HCEC 1CT (cell line): ENCODE measurements at regions not wholly inside any gene's neighbourhood (a gene's known extent, or its start where the extent isn't known, plus 50 kb on each side); places are given as distances from the start of the nearest gene placed in this dataset.

Source experiments
- DNase-seq: peaks from one replicate; pipeline ENCODE4 v3.0.0-alpha.2; 2017

DNA sequence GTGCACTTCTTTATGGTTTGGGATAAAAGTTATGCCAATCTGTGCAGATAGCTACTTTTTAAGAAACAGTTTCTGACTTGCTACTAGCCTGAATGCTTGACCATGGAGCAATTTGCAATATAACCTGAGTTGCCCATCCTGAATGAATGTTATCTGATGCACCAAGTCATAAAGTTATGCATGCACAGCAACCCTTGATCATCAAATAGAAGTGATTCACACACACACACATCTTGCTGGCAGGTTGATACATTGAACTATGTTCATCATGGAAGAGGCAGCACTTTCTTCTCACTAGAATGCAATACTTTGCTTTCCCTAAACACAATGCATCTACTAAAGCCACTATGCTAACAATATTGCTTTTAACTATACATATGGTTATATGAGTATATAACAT is 311.5 kb downstream of the RFC3 start:
- no peak for DNase-seq

DNA sequence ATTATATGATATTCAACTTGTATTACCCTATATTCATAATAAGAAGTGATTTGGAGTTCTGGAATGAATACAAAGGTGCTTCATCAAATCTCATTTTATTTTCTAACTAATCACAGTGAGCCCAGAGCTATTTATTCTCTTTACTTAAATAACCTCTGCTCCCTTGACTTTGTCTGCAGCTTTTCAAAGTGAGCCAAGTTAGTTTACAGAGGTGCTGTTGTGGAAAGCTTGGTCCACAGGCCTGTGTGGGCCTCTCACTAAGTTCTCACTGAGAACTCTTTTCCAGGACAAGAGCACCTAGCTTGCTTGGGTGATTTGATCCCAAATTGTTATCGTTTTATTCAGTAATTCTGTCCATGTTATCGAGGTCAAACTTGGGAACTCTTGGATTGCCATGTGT is 319.3 kb downstream of the RFC3 start:
- no peak for DNase-seq

DNA sequence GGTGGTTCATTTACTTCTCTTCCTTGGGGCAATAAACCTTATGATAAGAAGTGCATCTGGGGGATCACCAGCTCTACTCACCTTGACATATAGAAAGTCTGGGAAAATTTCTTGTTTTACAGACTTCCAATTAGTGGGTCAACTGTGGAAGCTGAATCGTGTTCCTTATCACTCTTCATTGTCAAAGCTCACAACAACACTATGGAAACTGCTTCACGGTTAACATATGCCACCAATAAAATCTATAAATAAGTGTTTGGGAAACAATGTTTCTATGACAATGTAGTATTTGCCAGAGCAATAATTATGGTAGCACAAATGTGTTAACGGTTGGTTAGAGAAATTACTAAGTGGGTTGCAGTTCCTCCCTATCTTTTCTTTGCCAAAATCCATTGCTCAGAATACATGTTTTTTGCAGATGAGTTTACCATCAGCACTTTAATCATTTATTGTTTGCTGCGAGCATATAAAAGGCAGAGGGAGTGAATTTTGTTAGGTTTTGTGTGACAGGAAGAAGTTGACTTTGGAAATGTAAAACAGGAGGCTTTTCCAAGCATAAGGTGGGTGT is 321.8 kb downstream of the RFC3 start:
- DNase-seq = no peak

DNA sequence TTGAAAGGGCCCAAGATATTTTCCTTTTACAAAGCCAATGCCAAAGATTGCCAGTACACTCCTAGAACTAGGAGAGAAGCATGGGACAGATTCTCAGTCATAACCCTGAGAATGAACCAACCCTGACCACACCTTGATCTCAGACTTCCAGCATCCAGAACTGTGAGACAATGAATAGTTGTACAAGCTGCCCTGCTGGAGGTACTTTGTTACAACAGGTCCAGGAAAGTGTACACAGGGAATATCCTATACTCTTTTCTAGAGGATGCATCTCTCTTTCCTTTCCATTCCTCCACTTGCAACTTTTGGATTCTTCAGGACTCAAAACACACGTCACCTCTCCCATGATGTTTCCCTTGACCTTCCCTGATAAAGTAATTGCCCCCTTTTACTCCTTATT is 325.7 kb downstream of the RFC3 start:
- no peak for DNase-seq

DNA sequence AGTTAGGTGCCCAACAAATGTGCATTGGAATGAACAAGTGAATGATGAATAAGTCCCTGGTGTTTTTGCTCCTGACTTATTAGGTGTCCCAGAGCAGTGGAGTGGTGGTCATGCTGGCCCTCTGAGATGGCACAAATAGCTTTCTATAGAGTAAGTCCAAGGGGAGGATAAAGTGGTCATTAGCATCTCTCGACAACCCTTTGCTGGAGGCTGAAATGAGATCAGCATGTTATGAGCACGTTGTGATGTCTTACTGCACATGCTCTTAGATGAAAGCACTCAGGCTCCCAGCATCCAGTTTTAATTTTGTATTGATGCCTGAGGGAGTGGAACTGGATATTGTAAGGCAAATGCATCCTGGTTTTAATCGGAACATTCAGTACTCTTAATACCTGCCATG is 326.2 kb downstream of the RFC3 start:
- no peak for DNase-seq

DNA sequence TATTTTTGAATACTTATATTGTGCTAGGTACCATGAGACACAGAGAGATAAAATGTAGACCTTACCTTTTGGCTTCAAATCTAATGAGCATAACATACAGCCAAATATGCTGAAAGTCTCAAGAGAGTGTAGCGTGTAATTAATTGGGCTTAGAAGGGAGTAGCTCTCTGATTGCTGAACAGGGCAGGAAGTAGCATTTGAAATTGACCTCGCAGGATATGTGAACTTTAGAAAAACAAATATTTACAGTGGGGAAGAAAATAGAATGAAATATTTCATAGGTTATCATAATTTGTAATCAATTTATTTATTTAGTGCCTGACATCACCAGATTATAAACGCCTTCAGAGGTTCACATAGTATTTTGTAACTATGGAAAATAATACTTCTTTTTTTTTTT is 327.1 kb downstream of the RFC3 start:
- DNase-seq = no peak

DNA sequence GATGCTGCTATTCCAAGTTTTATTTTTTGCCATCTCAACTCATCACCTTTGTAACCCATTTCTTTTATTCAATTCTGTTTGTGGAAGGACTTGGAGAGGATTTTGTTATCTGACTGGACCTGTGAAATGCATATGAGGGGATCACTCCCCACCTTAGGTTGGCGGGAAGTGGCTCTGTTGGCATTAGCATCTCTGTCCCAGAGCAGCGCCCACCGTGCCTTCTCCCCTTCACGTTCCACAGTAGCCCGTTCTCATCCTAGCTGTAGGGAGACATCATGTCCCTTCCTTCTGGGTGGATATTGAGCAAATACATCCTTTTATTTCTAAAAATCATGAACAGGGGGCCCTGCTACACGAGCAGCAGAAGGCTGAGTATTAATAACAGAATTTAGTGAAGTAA is 330.4 kb downstream of the RFC3 start:
- no peak for DNase-seq

DNA sequence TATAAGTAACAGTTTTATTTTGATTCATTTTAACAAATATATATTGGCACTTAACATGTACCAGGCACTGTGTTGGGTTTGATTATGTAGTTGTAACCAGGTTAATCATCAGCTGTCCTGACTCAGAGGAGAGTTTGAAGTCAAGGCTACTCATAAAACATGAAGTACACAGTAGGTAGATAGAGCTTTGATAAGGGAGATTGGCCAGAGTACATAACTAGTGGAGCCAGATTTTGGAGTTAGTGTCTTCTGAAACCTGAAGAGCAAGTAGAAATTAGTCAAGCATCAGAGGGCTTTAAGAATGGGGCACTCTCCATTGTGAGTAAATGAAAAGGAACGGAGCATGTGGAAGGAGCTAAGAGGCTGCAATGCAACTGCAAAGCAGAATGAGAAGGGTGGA is 333.9 kb downstream of the RFC3 start:
- no peak for DNase-seq

DNA sequence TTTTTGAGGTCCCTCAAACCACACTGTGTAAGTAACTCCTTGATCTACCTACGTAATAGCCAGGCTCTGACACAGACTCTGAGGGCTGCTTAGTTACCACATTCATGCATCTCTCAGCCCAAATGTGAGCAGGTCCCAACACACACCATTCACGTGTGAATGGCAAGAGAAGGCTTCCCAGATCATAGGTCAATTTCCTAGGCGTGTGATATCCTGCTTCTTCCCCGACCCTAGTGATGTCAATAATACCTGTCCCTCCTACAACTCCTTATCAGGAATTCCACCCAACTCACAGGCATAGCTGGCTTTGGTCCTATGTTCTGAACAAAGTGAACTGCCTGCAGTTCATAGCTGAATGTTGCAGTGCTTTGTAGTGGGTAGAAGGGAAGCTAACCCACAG is 334.5 kb downstream of the RFC3 start:
- DNase-seq = no peak

DNA sequence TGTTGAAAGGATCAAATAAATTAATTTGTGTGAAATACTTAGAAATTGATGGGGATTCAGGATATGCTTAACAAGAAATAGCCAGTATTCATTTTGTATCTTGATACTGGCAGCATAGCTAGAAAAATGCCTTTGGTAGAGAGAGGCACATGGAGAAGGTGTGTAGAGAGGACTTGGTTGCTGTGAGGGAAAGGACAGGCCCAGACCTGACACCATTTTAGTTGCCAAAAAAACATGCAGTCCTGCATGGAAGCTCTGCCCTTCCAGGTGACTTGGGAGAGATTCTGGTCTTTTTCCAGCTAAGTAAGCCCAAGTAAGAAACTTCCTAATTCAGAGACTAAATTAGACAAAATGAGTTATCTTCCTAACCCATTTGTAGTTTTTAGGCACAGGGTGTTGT is 335.0 kb downstream of the RFC3 start:
- no peak for DNase-seq

DNA sequence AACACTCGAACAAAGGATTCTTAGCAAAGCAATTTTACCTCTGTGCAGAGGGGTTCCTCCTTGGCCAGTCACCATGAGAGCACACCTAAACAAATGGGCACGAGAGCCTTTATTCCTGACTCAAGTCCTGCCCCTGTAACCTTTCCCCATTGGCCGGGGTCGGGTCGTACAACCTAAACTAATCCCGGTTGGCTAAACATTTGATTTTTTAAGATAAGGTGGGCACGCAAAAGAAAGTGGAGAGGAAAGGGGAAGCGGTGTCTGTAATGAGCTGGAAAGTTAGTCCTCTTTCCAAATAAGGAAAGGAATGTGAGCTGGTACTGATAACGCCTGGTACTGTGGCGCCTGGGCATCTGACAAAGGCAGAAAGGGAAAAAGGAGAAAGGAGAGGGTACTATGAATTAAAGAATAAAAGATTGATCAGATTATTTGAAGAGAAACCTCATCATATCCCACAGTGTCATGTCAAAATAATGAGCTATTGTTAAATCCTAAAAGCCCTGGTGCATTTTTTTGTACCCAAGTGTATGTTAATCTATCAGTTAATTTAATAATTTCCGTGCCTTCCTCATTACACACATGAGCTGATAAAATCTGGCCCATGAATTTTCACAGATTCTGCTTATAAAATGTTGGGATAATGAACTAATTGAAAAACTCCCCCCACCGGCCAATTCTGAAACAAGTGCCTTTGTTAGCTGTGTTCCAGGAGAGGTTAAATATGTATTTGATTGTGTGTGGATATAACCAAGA is 335.7 kb downstream of the RFC3 start:
- DNase-seq = no peak

DNA sequence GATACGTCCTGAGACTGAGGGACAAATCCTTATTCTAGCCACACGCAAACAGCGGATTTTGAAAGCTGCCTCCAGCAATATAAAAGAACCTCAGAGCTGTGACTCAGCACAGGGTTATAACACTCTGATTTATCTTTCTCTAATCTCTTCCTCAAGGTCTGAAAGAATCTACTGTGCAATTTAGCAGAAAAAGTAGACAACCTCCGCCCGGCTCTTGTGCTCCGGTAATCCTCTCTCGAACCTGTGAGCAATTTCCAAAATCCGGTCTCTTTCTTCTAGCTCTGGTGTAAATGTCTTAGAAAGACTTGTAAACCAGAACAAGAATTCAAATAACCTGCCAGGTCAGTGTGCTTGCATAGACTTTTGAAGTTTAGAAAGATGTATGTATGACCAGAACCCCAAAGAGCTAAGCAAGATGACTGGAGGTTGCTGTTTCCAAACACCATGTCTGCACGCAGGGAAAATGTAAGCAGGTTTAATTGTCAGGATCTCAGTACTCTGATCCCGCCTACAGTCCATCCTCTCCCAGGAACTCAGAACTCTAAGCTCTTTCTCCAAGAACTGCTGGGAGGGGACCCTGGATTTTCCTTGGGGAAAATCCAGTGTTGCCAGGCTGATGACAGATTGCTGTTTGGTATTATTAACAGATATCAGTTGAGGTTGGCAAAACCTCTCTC is 338.1 kb downstream of the RFC3 start:
- no peak for DNase-seq

DNA sequence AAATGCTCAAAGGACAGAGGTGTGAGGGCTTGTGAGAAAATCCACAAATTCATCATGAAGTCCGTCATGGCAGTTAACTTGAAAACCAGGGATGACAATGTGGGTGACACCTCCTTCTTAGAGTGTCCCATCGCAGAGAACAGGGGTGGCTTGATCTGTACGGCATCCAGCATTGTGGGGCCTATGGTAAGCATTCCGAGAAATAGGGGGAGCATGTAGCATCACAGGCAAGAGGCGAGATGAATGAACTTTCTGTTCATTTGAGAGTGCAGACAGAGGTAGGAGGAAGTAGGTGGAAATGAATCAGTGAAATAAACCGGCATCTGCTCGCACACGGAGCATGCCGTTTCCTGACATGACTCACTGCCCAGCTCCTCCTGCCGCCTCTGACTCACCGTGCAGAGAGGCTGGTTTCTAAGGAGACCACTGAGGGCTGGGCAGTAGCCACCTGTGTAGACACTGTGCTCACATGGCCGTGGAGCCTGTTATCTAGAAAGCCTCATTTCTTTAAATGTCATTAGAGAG is 339.0 kb downstream of the RFC3 start:
- peak; percentile 68 for DNase-seq

DNA sequence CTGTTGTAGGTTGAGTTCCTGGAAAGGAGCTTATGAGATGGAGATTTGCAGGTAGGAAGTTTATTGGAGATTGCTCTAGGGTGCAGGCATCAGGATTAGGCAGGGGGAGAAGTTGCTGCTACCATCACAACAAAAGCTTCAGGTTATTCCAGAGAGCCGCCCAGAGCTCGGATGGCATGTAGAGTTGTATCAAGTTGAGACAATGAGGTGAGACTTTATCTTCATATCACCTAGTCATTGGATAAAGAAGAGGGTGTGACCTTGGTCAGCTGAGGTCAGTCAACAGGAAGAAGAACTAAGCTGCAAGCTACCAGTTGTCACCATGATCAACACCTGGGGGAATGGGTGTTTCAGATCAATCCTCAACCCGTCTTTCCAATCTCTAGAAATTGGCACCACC is 342.0 kb downstream of the RFC3 start:
- DNase-seq = no peak

DNA sequence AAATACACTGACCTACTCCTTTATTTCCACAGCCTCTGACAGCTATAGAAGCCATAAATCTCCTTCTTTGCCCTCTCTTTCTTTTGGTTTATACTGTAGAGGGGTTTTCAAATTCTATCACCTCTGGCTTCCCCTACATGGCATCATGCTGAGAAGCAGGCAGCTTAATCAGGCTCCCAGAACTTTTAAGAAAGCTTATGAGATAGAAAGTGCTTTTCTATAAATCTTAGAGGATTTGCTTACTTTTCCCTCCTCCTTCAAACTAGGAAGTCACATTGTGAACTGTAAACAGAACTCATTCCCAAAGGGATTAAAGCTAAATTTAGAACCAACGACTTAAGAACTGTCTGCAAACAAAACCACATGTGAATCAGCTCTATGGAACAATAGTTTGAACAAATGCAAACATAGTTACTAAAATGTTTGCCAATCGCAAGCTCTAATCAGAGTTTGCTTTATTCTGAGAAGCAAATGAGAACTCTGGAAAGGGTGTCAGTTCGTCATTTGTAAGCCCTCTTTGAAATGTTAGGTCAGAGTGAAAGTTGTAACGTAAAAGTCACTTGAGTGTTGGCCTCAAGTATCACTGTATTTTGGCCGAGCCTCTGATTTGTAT is 344.1 kb downstream of the RFC3 start:
- DNase-seq = no peak

DNA sequence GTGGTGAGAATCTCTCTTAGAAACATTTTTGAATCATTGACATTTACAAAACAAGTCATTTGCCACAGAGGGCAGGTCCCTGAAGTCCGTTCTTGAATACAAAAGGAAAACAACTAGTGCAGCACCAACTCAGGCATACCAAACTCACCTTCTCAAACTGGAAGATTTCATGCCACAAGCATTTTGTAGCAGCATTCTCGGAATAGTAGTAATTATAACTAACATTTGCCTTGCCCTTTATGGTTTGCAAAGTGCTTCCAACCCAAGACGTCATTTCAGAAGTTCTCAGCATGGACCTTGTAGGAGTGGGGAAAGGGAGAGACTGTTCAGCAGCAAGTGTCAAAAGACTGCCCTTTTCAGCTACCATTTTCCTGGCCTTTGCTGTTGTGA is 344.6 kb downstream of the RFC3 start:
- no peak for DNase-seq

DNA sequence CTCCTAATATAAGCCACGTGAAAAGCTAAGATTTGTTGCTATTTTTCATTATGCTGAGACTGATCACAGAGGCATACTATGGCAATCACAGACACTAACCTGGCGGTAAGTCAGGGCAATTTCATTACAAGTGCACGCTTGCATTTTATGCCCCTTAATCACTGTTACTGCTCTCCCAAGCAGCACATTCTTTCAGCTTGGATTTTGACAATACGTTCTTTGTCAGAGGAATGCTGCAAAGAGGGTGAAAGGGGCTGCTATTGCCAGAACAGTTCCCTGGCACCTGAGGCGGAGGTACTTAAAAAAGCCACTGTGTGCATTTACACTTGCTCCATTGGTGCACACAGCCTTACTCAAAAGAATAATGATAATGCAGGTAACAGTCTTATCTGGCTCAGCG is 346.6 kb downstream of the RFC3 start:
- DNase-seq = no peak

DNA sequence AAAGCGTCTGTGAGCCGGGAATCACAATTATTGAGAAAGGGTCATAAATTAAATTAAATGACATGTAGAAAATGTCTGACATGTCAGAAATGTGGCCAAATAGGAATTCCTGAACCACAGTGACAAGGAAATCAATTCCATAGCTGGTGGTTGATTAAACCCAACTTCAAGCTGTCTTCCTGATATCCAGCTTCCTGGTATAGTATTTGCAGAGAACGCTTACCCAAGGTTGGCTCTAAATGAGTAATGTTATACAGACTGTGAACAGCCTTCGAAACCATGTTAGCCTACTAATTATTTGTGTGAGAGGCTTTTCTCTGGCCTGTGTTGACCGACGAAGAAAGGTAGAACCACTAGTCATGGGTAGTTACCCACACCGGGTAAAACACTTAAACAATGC is 347.2 kb downstream of the RFC3 start:
- DNase-seq = no peak

DNA sequence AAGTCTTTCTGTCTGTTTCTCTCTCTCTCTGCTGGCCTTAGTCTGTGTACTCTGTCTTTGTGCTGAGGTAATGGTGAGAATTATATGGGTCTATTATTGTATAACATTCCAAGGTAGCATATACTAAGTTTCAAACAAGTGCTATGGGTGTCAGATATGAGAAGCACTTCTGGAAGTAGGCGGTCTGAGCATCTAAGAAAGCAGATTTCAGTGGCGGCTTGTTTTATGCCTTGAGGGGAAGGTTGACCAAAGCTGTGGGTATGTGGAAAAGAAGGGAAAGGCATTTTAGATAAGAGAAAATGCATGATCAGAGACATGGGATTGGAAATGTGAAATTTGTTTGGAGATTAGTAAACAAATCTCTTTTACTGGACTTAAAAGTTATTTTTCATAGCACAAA is 348.5 kb downstream of the RFC3 start:
- DNase-seq = no peak

DNA sequence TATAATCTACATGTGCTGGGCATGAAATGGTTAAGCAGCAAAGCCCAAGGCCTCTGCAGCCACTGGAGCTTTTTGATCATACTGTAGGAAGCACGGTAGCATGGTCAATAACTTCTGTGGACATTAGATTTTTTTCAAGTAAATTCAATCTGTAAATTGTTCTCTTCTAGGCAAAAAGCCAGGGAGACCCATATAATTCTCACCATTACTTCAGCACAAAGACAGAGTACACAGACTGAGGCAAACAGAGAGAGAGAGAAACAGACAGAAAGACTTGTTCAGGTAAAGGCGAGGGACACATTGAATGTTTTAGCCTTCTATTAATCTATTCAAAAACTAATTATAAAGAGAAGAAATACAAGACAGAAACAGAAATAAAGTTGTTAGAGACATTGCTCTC is 349.4 kb downstream of the RFC3 start:
- no peak for DNase-seq

DNA sequence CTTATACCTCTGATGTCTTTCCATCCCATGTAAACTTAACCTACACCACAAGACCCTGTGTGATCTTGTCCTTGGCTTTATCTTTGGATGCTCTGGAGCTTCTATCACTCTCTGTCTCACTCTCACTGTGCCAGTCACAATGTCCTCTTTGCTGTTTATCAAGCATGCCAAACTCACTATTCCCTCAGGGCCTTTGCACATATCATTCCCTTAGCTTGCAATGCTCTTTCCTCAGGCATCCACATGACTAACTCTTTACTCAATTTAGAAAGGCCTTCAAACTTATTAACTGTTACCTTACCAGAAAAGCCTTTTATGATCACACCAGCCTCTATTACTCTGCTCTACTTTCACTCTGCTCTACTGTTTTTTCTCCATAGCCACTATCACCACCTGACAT is 354.1 kb downstream of the RFC3 start:
- DNase-seq = no peak

DNA sequence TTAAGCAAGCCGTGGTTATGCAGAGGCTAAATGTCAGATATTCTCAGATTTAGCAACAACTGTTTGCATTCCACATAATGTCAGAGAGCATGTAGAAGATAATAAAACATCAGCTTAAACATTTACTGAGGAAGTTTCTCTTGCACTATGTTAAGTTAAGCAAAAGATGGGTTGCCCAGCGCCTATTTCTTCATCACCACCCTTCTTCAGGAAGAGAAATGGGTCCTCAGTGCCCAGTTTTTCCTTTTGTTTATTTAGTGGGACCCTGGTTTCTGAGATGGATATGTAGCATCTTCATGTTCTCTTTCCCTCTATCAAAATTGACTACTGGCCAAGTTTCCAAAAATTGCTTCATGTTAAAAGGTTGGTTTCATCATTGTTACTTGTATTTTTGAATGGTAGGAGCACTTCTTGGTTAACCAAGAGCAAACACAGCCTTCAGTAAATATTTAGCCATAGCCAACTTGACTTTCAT is 356.8 kb downstream of the RFC3 start:
- DNase-seq = no peak

DNA sequence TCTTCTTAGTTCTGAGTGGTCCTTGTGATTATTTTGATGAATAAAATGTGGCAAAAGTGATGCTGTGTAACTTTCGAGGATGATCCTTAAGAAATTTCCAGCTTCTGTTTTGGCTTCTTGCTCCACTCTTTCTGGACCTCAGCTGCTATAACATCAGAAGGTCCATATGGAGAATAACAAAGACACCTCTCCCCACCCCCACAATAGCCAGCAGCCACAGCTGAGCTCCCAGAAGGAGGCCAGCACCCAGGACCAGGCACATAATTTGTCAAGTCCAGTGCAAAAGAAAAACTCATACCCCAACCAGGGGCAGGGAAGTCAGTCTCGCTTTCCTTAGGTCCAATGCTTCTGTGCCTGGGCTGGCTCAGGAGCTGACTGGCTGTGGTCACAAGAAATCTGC is 357.6 kb downstream of the RFC3 start:
- no peak for DNase-seq

DNA sequence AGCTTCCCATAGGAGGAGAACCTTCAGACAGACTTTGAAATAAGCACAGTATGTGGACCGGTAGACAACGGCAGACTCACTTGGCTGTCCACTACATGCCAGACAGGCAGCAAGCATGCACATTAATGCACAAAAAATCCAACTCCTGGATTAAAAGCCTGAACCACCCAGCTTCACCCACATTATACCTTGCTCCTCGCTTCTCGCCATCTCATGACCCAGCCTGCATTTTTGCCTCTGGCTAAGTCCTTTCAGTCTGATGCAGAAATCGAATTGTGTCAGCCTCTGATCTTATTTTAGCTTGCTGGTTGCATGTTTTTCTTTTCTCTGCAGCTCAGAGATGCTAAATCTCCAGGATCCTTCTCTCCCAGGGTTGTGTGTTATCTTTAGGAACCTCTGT is 358.7 kb downstream of the RFC3 start:
- no peak for DNase-seq
